ACC112 (cell line): ENCODE measurements at regions not wholly inside any gene's neighbourhood (a gene's known extent, or its start where the extent isn't known, plus 50 kb on each side); places are given as distances from the start of the nearest gene placed in this dataset.

Source experiments
- H2AFZ ChIP-seq: fragments of 200-600 bp; sonication (generic); one replicate; pipeline ENCODE4 v1.6.0; 2017; ENCODE audit warnings: antibody characterized with exemption, low read length; ENCODE audit not compliant: unreplicated experiment
- H3K27ac ChIP-seq: fragments of 200-600 bp; sonication (generic); 2 replicates; pipeline ENCODE4 v1.5.1; 2014; ENCODE audit warnings: low read depth, mild to moderate bottlenecking, antibody characterized with exemption, low read length, moderate library complexity
- H3K27me3 ChIP-seq: fragments of 200-600 bp; sonication (generic); 2 replicates; pipeline ENCODE4 v1.6.1; 2014; ENCODE audit warnings: mild to moderate bottlenecking, antibody characterized with exemption, low read length, moderate library complexity, mixed read lengths; ENCODE audit not compliant: insufficient read depth
- H3K36me3 ChIP-seq: fragments of 200-600 bp; sonication (generic); 2 replicates; pipeline ENCODE4 v1.6.1; 2016; ENCODE audit warnings: mild to moderate bottlenecking, antibody characterized with exemption, low read length, moderate library complexity, mixed read lengths; ENCODE audit not compliant: insufficient read depth
- H3K4me1 ChIP-seq: fragments of 200-600 bp; sonication (generic); one replicate; pipeline ENCODE4 v1.6.1; 2016; ENCODE audit warnings: low read length, mixed read lengths; ENCODE audit not compliant: insufficient read depth, unreplicated experiment, control insufficient read depth
- H3K4me3 ChIP-seq: fragments of 200-600 bp; sonication (generic); 2 replicates; pipeline ENCODE4 v1.5.1; 2014; ENCODE audit warnings: mild to moderate bottlenecking, low read depth, low read length
- H3K79me2 ChIP-seq: fragments of 200-600 bp; sonication (generic); one replicate; pipeline ENCODE4 v1.6.0; 2016; ENCODE audit warnings: low read length; ENCODE audit not compliant: control insufficient read depth, unreplicated experiment, insufficient read depth

GRCh38 chr12:11592484-11592883 is 57.0 kb upstream of the ETV6 start:
- H3K36me3 ChIP-seq: no peaks in the 10 kb centered on the region
- no peak overlapping the region for H2AFZ ChIP-seq
- H3K79me2 ChIP-seq: no peaks in the 10 kb centered on the region
- peaks cover 24% of the 10 kb centered on the region for H3K27me3 ChIP-seq
- H3K27ac ChIP-seq: no peak overlapping the region
- no peak overlapping the region for H3K4me3 ChIP-seq
- no peaks in the 10 kb centered on the region for H3K4me1 ChIP-seq

GRCh38 chr12:11593013-11593412 is 56.5 kb upstream of the ETV6 start:
- peaks cover 29% of the 10 kb centered on the region for H3K27me3 ChIP-seq
- no peaks in the 10 kb centered on the region for H3K4me1 ChIP-seq
- no peak overlapping the region for H3K27ac ChIP-seq
- no peaks in the 10 kb centered on the region for H3K79me2 ChIP-seq
- H3K4me3 ChIP-seq: no peak overlapping the region
- no peaks in the 10 kb centered on the region for H3K36me3 ChIP-seq
- no peak overlapping the region for H2AFZ ChIP-seq

DNA sequence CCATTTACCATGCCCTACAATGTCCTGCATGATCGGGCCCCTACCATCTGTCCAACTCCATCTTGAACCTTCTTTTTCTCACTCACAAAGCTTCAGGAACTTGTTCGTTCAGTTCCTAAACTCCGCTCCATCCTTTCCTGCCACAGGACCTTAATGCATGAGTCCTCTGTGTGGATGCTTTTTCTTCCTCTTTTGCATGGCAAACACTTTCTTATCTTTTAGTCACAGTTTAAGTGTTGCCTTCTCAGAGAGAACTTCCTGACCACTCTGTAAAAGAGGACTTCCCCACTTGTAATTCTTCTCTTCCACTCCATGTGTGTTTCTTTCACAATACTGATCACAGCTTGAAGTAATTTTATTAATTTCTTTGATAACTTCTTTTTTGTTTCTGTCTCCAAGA is 54.4 kb upstream of the ETV6 start:
- Histone ChIP-seq H3K27me3 (peaks cover 31% of the 10 kb centered on the region), H3K27ac (no peak overlapping the region), H2AFZ (no peak overlapping the region), H3K36me3 (no peaks in the 10 kb centered on the region), H3K4me3 (no peak overlapping the region), H3K4me1 (no peaks in the 10 kb centered on the region), H3K79me2 (no peaks in the 10 kb centered on the region)

GRCh38 chr12:11596141-11596540 is 53.3 kb upstream of the ETV6 start:
- H3K27ac ChIP-seq: no peak overlapping the region
- H3K27me3 ChIP-seq: peaks cover 21% of the 10 kb centered on the region; the same call in 1 of the 2 replicates
- H3K79me2 ChIP-seq: no peaks in the 10 kb centered on the region
- no peak overlapping the region for H2AFZ ChIP-seq
- no peaks in the 10 kb centered on the region for H3K36me3 ChIP-seq
- no peaks in the 10 kb centered on the region for H3K4me1 ChIP-seq
- no peak overlapping the region for H3K4me3 ChIP-seq

DNA sequence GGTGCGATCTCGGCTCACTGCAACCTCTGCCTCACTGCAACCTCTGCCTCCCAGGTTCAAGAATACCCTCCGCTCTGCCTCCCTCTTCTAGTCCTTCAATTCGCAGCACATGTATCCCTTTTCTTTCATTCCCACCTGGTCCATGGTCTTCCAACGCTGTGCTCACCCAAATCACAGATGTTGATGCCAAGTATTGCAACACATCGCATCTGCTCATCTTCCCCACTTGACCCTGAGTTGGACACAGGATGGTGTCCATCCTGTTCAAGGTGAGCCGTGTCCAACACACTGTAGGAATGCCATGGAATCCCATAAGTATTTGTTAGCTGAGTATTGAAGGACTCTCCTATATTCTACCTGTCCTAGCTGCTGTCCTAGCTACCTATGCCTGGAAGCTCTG is 50.6 kb upstream of the ETV6 start:
- Histone ChIP-seq H3K27ac (no peak overlapping the region), H3K4me3 (no peak overlapping the region), H3K4me1 (no peaks in the 10 kb centered on the region), H3K36me3 (no peaks in the 10 kb centered on the region), H2AFZ (no peak overlapping the region), H3K27me3 (0 out of 2 replicates have a peak, but pooled peaks cover 12% of the 10 kb centered on the region), H3K79me2 (no peaks in the 10 kb centered on the region)
